Neural progenitor cell (in vitro differentiated cells): ENCODE measurements at regions not wholly inside any gene's neighbourhood (a gene's known extent, or its start where the extent isn't known, plus 50 kb on each side); places are given as distances from the start of the nearest gene placed in this dataset.

Experiments
- DNase-seq: peaks from one replicate; pipeline ENCODE4 v3.0.0-alpha.2; 2016; ENCODE audit warnings: low spot score
- H2AFZ ChIP-seq: fragments of 200-600 bp; sonication (generic); replicated peaks from 2 replicates; pipeline ENCODE4 v1.6.1; 2016; ENCODE audit warnings: antibody characterized with exemption
- H3F3A ChIP-seq: fragments of 200-600 bp; sonication (generic); 2 replicates; pipeline ENCODE4 v1.6.1; 2016; ENCODE audit warnings: antibody characterized with exemption, low read depth
- H3K27ac ChIP-seq: fragments of 200-600 bp; sonication (generic); 2 replicates; pipeline ENCODE4 v1.5.1; 2016; ENCODE audit warnings: mild to moderate bottlenecking
- H3K27me3 ChIP-seq: fragments of 200-600 bp; sonication (generic); 2 replicates; pipeline ENCODE4 v1.6.1; 2016; ENCODE audit warnings: mild to moderate bottlenecking, moderate library complexity
- H3K36me3 ChIP-seq: fragments of 200-600 bp; sonication (generic); 2 replicates; pipeline ENCODE4 v1.5.1; 2016
- H3K4me1 ChIP-seq: fragments of 200-600 bp; sonication (generic); 2 replicates; pipeline ENCODE4 v1.6.1; 2016; ENCODE audit warnings: mixed run types
- H3K4me2 ChIP-seq: fragments of 200-600 bp; sonication (generic); 2 replicates; pipeline ENCODE4 v1.6.1; 2016
- H3K4me3 ChIP-seq: fragments of 200-600 bp; sonication (generic); 2 replicates; pipeline ENCODE4 v1.5.1; 2016
- H3K79me2 ChIP-seq: fragments of 200-600 bp; sonication (generic); 2 replicates; pipeline ENCODE4 v1.6.1; 2016; ENCODE audit warnings: low read depth
- H3K9ac ChIP-seq: fragments of 200-600 bp; sonication (generic); 2 replicates; pipeline ENCODE4 v1.6.1; 2016
- H3K9me3 ChIP-seq: fragments of 200-600 bp; sonication (generic); 2 replicates; pipeline ENCODE4 v1.5.1; 2016; ENCODE audit warnings: low read depth
- H4K20me1 ChIP-seq: fragments of 200-600 bp; sonication (generic); 2 replicates; pipeline ENCODE4 v1.6.1; 2016; ENCODE audit warnings: low read depth
- H3K27ac Mint-ChIP-seq: 3 replicates; pipeline ENCODE4 v1.8.0; 2021; ENCODE audit warnings: mixed read lengths
- H3K27me3 Mint-ChIP-seq: 2 replicates; pipeline ENCODE4 v1.8.0; 2022; ENCODE audit warnings: low read depth, mild to moderate bottlenecking, inconsistent platforms, moderate library complexity, mixed read lengths; ENCODE audit not compliant: insufficient read depth
- H3K36me3 Mint-ChIP-seq: 3 replicates; pipeline ENCODE4 v1.8.0; 2021; ENCODE audit warnings: mixed read lengths
- H3K4me1 Mint-ChIP-seq: 3 replicates; pipeline ENCODE4 v1.8.0; 2021; ENCODE audit warnings: mixed read lengths
- H3K4me3 Mint-ChIP-seq: 3 replicates; pipeline ENCODE4 v1.8.0; 2021; ENCODE audit warnings: mild to moderate bottlenecking, moderate library complexity, mixed read lengths
- H3K9me3 Mint-ChIP-seq: 3 replicates; pipeline ENCODE4 v1.8.0; 2020; ENCODE audit warnings: mixed read lengths
- EZH2 ChIP-seq: fragments of 200-600 bp; sonication (generic); IDR thresholded peaks from 2 replicates; pipeline ENCODE4 v1.6.1; 2017; ENCODE audit warnings: antibody characterized with exemption, mild to moderate bottlenecking, moderate library complexity
- EZH2phosphoT487 ChIP-seq: fragments of 200-600 bp; sonication (generic); IDR thresholded peaks from 2 replicates; pipeline ENCODE4 v1.6.1; 2017; ENCODE audit warnings: antibody characterized with exemption
- TF ChIP-seq, protein P1 (sequence below): fragments of 200-600 bp; sonication (generic); IDR thresholded peaks from 2 replicates; pipeline ENCODE4 v1.5.1; 2017; ENCODE audit warnings: antibody characterized with exemption, mild to moderate bottlenecking

DNA sequence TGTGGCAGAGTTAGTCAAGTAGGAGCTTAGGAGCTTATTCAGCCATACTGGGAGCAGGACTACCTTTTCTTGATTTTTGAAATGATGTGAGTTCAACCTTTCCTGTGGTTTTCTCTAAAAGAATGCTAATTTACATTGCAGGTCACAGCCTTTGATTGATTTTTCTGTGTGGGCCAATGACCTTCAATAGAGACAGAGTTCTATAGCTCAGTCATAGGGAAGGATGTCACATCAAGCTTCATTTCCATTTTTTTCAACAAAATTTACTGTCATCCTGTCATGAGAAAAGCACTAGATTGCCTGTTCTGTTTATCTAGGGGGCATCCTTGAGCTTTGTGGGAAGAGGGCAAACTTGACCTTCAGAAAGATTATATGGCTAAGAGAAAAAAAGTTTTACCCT, 448.7 kb downstream of the MID1IP1 start:
- Histone ChIP-seq H3K4me3 (no peak overlapping the region), H3K4me1 (no peaks in the 10 kb centered on the region), H3F3A (no peaks in the 10 kb centered on the region), H3K36me3 (no peaks in the 10 kb centered on the region), H3K79me2 (no peaks in the 10 kb centered on the region), H3K27me3 (no peaks in the 10 kb centered on the region), H3K4me2 (no peak overlapping the region), H4K20me1 (no peaks in the 10 kb centered on the region), H2AFZ (no peak overlapping the region), H3K9ac (no peak overlapping the region), H3K27ac (no peak overlapping the region), H3K9me3 (peaks cover 3% of the 10 kb centered on the region)
- no peaks in the 10 kb centered on the region for H3K36me3 Mint-ChIP-seq
- H3K4me3 Mint-ChIP-seq, result no peak overlapping the region
- peaks cover 3% of the 10 kb centered on the region for H3K27me3 Mint-ChIP-seq
- peaks cover 2% of the 10 kb centered on the region for H3K9me3 Mint-ChIP-seq
- no peak for DNase-seq
- H3K27ac Mint-ChIP-seq, result no peak overlapping the region
- H3K4me1 Mint-ChIP-seq, result no peaks in the 10 kb centered on the region
- TF ChIP-seq EZH2, result no peak
- TF ChIP-seq, protein P1, sequence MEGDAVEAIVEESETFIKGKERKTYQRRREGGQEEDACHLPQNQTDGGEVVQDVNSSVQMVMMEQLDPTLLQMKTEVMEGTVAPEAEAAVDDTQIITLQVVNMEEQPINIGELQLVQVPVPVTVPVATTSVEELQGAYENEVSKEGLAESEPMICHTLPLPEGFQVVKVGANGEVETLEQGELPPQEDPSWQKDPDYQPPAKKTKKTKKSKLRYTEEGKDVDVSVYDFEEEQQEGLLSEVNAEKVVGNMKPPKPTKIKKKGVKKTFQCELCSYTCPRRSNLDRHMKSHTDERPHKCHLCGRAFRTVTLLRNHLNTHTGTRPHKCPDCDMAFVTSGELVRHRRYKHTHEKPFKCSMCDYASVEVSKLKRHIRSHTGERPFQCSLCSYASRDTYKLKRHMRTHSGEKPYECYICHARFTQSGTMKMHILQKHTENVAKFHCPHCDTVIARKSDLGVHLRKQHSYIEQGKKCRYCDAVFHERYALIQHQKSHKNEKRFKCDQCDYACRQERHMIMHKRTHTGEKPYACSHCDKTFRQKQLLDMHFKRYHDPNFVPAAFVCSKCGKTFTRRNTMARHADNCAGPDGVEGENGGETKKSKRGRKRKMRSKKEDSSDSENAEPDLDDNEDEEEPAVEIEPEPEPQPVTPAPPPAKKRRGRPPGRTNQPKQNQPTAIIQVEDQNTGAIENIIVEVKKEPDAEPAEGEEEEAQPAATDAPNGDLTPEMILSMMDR, result no peak
- TF ChIP-seq EZH2phosphoT487, result no peak

- no peak for DNase-seq
- no peak overlapping the region for H3K4me3 ChIP-seq
- TF ChIP-seq, protein P1, result no peak
- TF ChIP-seq EZH2phosphoT487 (no peak), EZH2 (no peak)
- H3K4me1 ChIP-seq, result no peaks in the 10 kb centered on the region
- no peaks in the 10 kb centered on the region for H3F3A ChIP-seq
- peaks cover 2% of the 10 kb centered on the region for H3K9me3 Mint-ChIP-seq
- H3K79me2 ChIP-seq, result no peaks in the 10 kb centered on the region
- H4K20me1 ChIP-seq, result no peaks in the 10 kb centered on the region
- no peak overlapping the region for H3K4me2 ChIP-seq
- no peaks in the 10 kb centered on the region for H3K36me3 ChIP-seq
- H3K27me3 Mint-ChIP-seq, result peaks cover 3% of the 10 kb centered on the region
- H3K9ac ChIP-seq, result no peak overlapping the region
- H3K27ac Mint-ChIP-seq, result no peak overlapping the region
- H3K27ac ChIP-seq, result no peak overlapping the region
- H3K27me3 ChIP-seq, result no peaks in the 10 kb centered on the region
- no peak overlapping the region for H3K4me3 Mint-ChIP-seq
- no peak overlapping the region for H2AFZ ChIP-seq
- H3K9me3 ChIP-seq, result no peaks in the 10 kb centered on the region
- no peaks in the 10 kb centered on the region for H3K4me1 Mint-ChIP-seq
- no peaks in the 10 kb centered on the region for H3K36me3 Mint-ChIP-seq
These were observed 450.7 kb downstream of the MID1IP1 start for GRCh38 chrX:39251995-39252394.

DNA sequence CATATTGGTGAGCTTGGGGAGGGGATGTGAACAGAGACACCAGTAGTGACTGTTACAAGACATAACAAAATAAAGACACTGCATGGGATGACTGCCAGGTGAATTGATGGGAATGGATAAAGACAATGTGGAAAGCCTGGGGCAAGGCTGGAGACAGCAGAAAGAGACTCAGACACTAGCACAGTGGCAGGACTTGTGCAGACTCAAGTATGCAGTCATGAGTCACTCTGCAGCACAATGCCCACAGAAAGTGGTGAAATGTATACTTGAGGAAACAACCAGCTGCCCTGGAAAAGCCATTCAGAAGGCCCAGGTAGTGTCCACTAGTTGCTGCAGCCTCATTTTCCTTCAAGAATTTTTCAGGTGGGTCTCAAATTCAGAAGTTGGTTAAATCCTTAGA, 452.3 kb downstream of the MID1IP1 start:
- DNase-seq, result no peak
- H2AFZ ChIP-seq, result no peak overlapping the region
- H3K36me3 Mint-ChIP-seq, result no peaks in the 10 kb centered on the region

More for the DNA sequence above, 452.3 kb downstream of the MID1IP1 start:
- Histone ChIP-seq H3K4me3 (no peak overlapping the region), H3K27ac (no peak overlapping the region), H3K79me2 (no peaks in the 10 kb centered on the region), H3F3A (no peaks in the 10 kb centered on the region), H3K36me3 (no peaks in the 10 kb centered on the region), H3K9ac (no peak overlapping the region), H4K20me1 (no peaks in the 10 kb centered on the region), H3K4me2 (no peak overlapping the region), H3K4me1 (no peaks in the 10 kb centered on the region), H3K9me3 (no peaks in the 10 kb centered on the region), H3K27me3 (no peaks in the 10 kb centered on the region)
- H3K4me1 Mint-ChIP-seq, result no peaks in the 10 kb centered on the region
- H3K27me3 Mint-ChIP-seq, result peaks cover 3% of the 10 kb centered on the region
- no peak overlapping the region for H3K4me3 Mint-ChIP-seq
- H3K9me3 Mint-ChIP-seq, result peaks cover 2% of the 10 kb centered on the region
- no peak overlapping the region for H3K27ac Mint-ChIP-seq
- no peak for TF ChIP-seq EZH2
- TF ChIP-seq EZH2phosphoT487, result no peak
- TF ChIP-seq, protein P1, result no peak
